Panc1 (cell line): ENCODE measurements at regions not wholly inside any gene's neighbourhood (a gene's known extent, or its start where the extent isn't known, plus 50 kb on each side); places are given as distances from the start of the nearest gene placed in this dataset.

Experiments
- ATAC-seq: fragments of 200-7000 bp; cut with Tn5 transposase; 2 replicates; pipeline ENCODE4 v1.9.1; 2020; ENCODE audit warnings: mild to moderate bottlenecking, moderate library complexity
- BruUV-seq: library from RNA; stranded (reverse); fragments of 400-500 nt; replicated peaks from 2 replicates; lab custom pipeline; 2021; lab: Mats Ljungman, UMichigan
- CTCF ChIA-PET: fragments of 300-600 bp; sonication (Branson Sonifier 250); formaldehyde crosslinking; loops from one replicate; lab custom pipeline; 2022; ENCODE audit warnings: antibody characterized with exemption; lab: Charles Lee
- POLR2A ChIA-PET: fragments of 300-600 bp; sonication (Branson Sonifier 250); formaldehyde crosslinking; loops from one replicate; lab custom pipeline; 2022; ENCODE audit warnings: antibody characterized with exemption; lab: Charles Lee
- DNase-seq: peaks from one replicate; pipeline ENCODE4 v3.0.0-alpha.2; 2010; ENCODE audit warnings: low read depth, low spot score
- H3K27ac ChIP-seq: 2 replicates; pipeline ENCODE4 v1.5.1; 2011; ENCODE audit warnings: mild to moderate bottlenecking, low read length, inconsistent platforms
- H3K27me3 ChIP-seq: fragments of 200-500 bp; sonication (Bioruptor generic); 2 replicates; pipeline ENCODE4 v1.6.0; 2014; ENCODE audit warnings: low read length, inconsistent platforms; ENCODE audit not compliant: control insufficient read depth, insufficient read depth
- H3K36me3 ChIP-seq: fragments of 200-500 bp; sonication (Bioruptor generic); 2 replicates; pipeline ENCODE4 v1.5.1; 2014; ENCODE audit warnings: inconsistent platforms, mild to moderate bottlenecking, low read length, moderate library complexity; ENCODE audit not compliant: control insufficient read depth, insufficient read depth
- H3K4me1 ChIP-seq: 2 replicates; pipeline ENCODE4 v1.5.1; 2011; ENCODE audit warnings: inconsistent platforms, mild to moderate bottlenecking, low read length, moderate library complexity; ENCODE audit not compliant: control insufficient read depth, insufficient read depth
- H3K4me3 ChIP-seq, 2 experiments: 2 replicates each; pipeline ENCODE4 v1.5.1; 2011 to 2012; ENCODE audit warnings: low read depth in 2 of 2, low read length in 2 of 2, mild to moderate bottlenecking in 2 of 2, inconsistent platforms in 1 of 2, moderate library complexity in 1 of 2
- H3K9me3 ChIP-seq: fragments of 200-500 bp; sonication (Bioruptor generic); 2 replicates; pipeline ENCODE4 v1.5.1; 2014; ENCODE audit warnings: low read depth, mild to moderate bottlenecking, inconsistent platforms, low read length, moderate library complexity; ENCODE audit not compliant: control insufficient read depth, insufficient read depth
- CTCF ChIP-seq: fragments of 450-650 bp; IDR thresholded peaks from 2 replicates; pipeline ENCODE4 v1.5.1; 2017; ENCODE audit warnings: mild to moderate bottlenecking
- POLR2AphosphoS5 ChIP-seq: IDR thresholded peaks from 2 replicates; pipeline ENCODE4 v1.6.1; 2012; ENCODE audit warnings: mild to moderate bottlenecking, low read depth, low read length, moderate library complexity
- REST ChIP-seq, 2 experiments: IDR thresholded peaks; 2 replicates each; pipeline ENCODE4 v1.6.1; 2011 to 2012; ENCODE audit warnings: low read depth in 2 of 2, control low read depth in 1 of 2, low read length in 1 of 2, mild to moderate bottlenecking in 1 of 2, moderate library complexity in 1 of 2; ENCODE audit not compliant: insufficient read depth in 1 of 2
- SIN3A ChIP-seq: IDR thresholded peaks from 2 replicates; pipeline ENCODE4 v1.6.1; 2012; ENCODE audit warnings: low read depth, mild to moderate bottlenecking, low read length, moderate library complexity, borderline replicate concordance; ENCODE audit not compliant: insufficient read depth
- TCF7L2 ChIP-seq: IDR thresholded peaks from 2 replicates; pipeline ENCODE4 v1.6.1; 2011; ENCODE audit warnings: mild to moderate bottlenecking, low read depth, low read length, inconsistent platforms
- in situ Hi-C: cut with HindIII; loops from 2 replicates; pipeline ENCODE4 v1.10.0; 2016; ENCODE audit warnings: low sequenced_read_pairs, low pct_unique_long_range_greater_than_20kb
- intact Hi-C: fragments of 100-400 bp; cut with micrococcal nuclease; formaldehyde crosslinking; loops from one replicate; pipeline ENCODE4 v1.10.0; 2022; ENCODE audit not compliant: unreplicated experiment

- no peak overlapping the region for H3K27ac ChIP-seq
- no peaks in the 10 kb centered on the region for H3K27me3 ChIP-seq
- no peak overlapping the region for H3K4me3 ChIP-seq
- DNase-seq, result no peak
- CTCF ChIA-PET, result no interaction called here
- H3K9me3 ChIP-seq, result no peaks in the 10 kb centered on the region
- no peaks in the 10 kb centered on the region for H3K36me3 ChIP-seq
- H3K4me1 ChIP-seq, result no peaks in the 10 kb centered on the region
- in situ Hi-C loops (no loop called here), intact Hi-C loops (no loop called here)
- POLR2A ChIA-PET, result no interaction called here
- TF ChIP-seq CTCF (no peak), SIN3A (no peak), TCF7L2 (no peak)
- BruUV-seq, result no TSS peak
- no peak for ATAC-seq
These were observed 775.9 kb upstream of the CDH9 start for GRCh38 chr5:27814286-27814685.

- H3K27me3 ChIP-seq, result no peaks in the 10 kb centered on the region
- no peaks in the 10 kb centered on the region for H3K36me3 ChIP-seq
- ChIA-PET POLR2A (no interaction called here), CTCF (no interaction called here)
- no TSS peak for BruUV-seq
- H3K4me1 ChIP-seq, result no peaks in the 10 kb centered on the region
- DNase-seq, result no peak
- intact Hi-C loops (no loop called here), in situ Hi-C loops (no loop called here)
- H3K9me3 ChIP-seq, result no peaks in the 10 kb centered on the region
- no peak overlapping the region for H3K27ac ChIP-seq
- H3K4me3 ChIP-seq, result no peak overlapping the region
- TF ChIP-seq CTCF (no peak), POLR2AphosphoS5 (no peak), REST (IDR thresholded peaks at IDR 0.05; ENCODE audit: insufficient read depth in 1 of 2, low read depth in 2 of 2, low read length in 1 of 2) (no peak), SIN3A (no peak), TCF7L2 (no peak)
- ATAC-seq, result no peak
These were observed 772.1 kb upstream of the CDH9 start for GRCh38 chr5:27810458-27810857.

- DNase-seq (no peak), ATAC-seq (no peak)
- no peak for TF ChIP-seq TCF7L2
- TF ChIP-seq REST (IDR thresholded peaks at IDR 0.05; ENCODE audit: insufficient read depth in 1 of 2, low read depth in 2 of 2, low read length in 1 of 2), result no peak
- TF ChIP-seq POLR2AphosphoS5, result no peak
- no peak for TF ChIP-seq CTCF
- no peak for TF ChIP-seq SIN3A
- Histone ChIP-seq H3K4me1 (no peaks in the 10 kb centered on the region), H3K27ac (no peak overlapping the region), H3K27me3 (no peaks in the 10 kb centered on the region), H3K4me3 (no peak overlapping the region), H3K9me3 (no peaks in the 10 kb centered on the region), H3K36me3 (no peaks in the 10 kb centered on the region)
- POLR2A ChIA-PET, result no interaction called here
- in situ Hi-C loops, result no loop called here
- intact Hi-C loops, result no loop called here
- BruUV-seq, result no TSS peak
- CTCF ChIA-PET, result no interaction called here
These were observed 758.8 kb upstream of the CDH9 start for GRCh38 chr5:27797220-27797619.
